ENCODE measurements at regions not wholly inside any gene's neighbourhood (a gene's known extent, or its start where the extent isn't known, plus 50 kb on each side); places are given as distances from the start of the nearest gene placed in this dataset.

- Mint-ChIP-seq H3K27me3 (no peaks in the 10 kb centered on the region), H3K9me3 (peaks cover 0 to 18% (median 8%) of the 10 kb centered on the region in 8 donors), H3K36me3 (no peaks in the 10 kb centered on the region), H3K4me1 (no peaks in the 10 kb centered on the region), H3K27ac (no peak overlapping the region), H3K4me3 (no peak overlapping the region)
- intact Hi-C loops (cut with micrococcal nuclease) = no loop called here
- H3K9me3 ChIP-seq (ENCODE audit: control insufficient read depth in 1 of 2, low read length in 2 of 2) = no peaks in the 10 kb centered on the region
- no peaks in the 10 kb centered on the region for H3K4me1 ChIP-seq (ENCODE audit: insufficient read depth, low read length)
- no peak for DNase-seq
- ChIA-PET CTCF (ENCODE audit: partially characterized antibody) (no interaction called here), POLR2A (ENCODE audit: partially characterized antibody) (no interaction called here)
- no peaks in the 10 kb centered on the region for H3K27me3 ChIP-seq (ENCODE audit: insufficient read depth, low read length)
- no peaks in the 10 kb centered on the region for H3K36me3 ChIP-seq (ENCODE audit: insufficient read depth, low read length)
- no peak overlapping the region for H3K4me3 ChIP-seq (ENCODE audit: low read length in 2 of 2)
- H3K27ac ChIP-seq (ENCODE audit: low read depth, low read length) = no peak overlapping the region
These were observed 353.6 kb upstream of the FAT3 start for GRCh38 chr11:91871048-91871447.

DNA sequence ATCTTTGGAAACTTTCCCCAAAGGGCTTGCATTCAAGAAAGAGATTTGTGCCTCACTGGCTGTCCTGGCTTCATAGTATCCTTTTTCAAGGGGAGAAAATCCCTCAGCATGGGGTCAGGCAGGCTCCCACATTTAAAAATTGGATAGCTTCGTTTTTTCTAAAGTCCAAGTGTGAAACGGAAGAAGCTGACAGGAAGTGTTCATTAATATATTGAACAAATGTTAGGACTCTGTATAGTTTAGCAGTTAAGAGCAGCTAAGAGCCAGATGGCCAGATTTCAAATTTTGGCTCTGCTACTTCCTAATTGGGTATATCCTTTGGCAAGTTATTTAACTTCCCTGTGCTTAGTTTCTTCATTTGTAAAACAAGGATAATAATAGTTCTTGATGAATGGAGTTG is 354.9 kb upstream of the FAT3 start:
- no peaks in the 10 kb centered on the region for H3K4me1 ChIP-seq (ENCODE audit: insufficient read depth, low read length)
- no peak overlapping the region for H3K4me3 ChIP-seq (ENCODE audit: low read length in 2 of 2)
- no peak for DNase-seq
- POLR2A ChIA-PET (ENCODE audit: partially characterized antibody) = no interaction called here
- no peaks in the 10 kb centered on the region for H3K27me3 ChIP-seq (ENCODE audit: insufficient read depth, low read length)
- Mint-ChIP-seq H3K9me3 (peaks cover 0 to 18% (median 9%) of the 10 kb centered on the region in 8 donors), H3K4me1 (no peaks in the 10 kb centered on the region), H3K27ac (no peak overlapping the region), H3K36me3 (no peaks in the 10 kb centered on the region), H3K27me3 (no peaks in the 10 kb centered on the region), H3K4me3 (no peak overlapping the region)
- H3K9me3 ChIP-seq (ENCODE audit: control insufficient read depth in 1 of 2, low read length in 2 of 2) = no peaks in the 10 kb centered on the region
- no peaks in the 10 kb centered on the region for H3K36me3 ChIP-seq (ENCODE audit: insufficient read depth, low read length)
- intact Hi-C loops (cut with micrococcal nuclease) = no loop called here
- H3K27ac ChIP-seq (ENCODE audit: low read depth, low read length) = no peak overlapping the region
- CTCF ChIA-PET (ENCODE audit: partially characterized antibody) = no interaction called here

DNA sequence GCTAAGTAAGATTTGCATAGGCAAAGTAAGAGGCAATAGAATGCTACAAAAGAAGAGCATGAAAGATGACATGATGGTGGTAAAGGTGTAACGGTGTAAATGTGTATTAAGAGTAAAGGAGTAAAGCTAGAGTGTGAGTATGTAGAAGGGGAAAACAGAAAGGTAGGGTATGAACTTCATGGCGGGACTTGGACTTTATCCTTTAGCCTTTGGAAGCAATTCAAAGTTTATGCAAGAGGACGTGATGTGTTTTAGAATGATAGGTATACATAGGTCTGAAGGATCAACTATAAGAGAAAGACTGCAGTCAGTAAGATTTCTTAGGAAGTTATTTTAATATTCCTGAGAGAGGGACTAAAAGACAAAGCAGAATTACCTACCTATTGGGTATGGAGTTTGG is 358.0 kb upstream of the FAT3 start:
- no peaks in the 10 kb centered on the region for H3K9me3 ChIP-seq (ENCODE audit: control insufficient read depth in 1 of 2, low read length in 2 of 2)
- POLR2A ChIA-PET (ENCODE audit: partially characterized antibody) = no interaction called here
- CTCF ChIA-PET (ENCODE audit: partially characterized antibody) = no interaction called here
- no peaks in the 10 kb centered on the region for H3K27me3 ChIP-seq (ENCODE audit: insufficient read depth, low read length)
- DNase-seq = no peak
- intact Hi-C loops (cut with micrococcal nuclease) = no loop called here
- Mint-ChIP-seq H3K36me3 (no peaks in the 10 kb centered on the region), H3K4me1 (no peaks in the 10 kb centered on the region), H3K27me3 (no peaks in the 10 kb centered on the region), H3K9me3 (peaks cover 0 to 17% (median 7%) of the 10 kb centered on the region in 8 donors), H3K27ac (no peak overlapping the region), H3K4me3 (no peak overlapping the region)
- H3K4me3 ChIP-seq (ENCODE audit: low read length in 2 of 2) = no peak overlapping the region
- H3K4me1 ChIP-seq (ENCODE audit: insufficient read depth, low read length) = no peaks in the 10 kb centered on the region
- no peaks in the 10 kb centered on the region for H3K36me3 ChIP-seq (ENCODE audit: insufficient read depth, low read length)
- H3K27ac ChIP-seq (ENCODE audit: low read depth, low read length) = no peak overlapping the region

DNA sequence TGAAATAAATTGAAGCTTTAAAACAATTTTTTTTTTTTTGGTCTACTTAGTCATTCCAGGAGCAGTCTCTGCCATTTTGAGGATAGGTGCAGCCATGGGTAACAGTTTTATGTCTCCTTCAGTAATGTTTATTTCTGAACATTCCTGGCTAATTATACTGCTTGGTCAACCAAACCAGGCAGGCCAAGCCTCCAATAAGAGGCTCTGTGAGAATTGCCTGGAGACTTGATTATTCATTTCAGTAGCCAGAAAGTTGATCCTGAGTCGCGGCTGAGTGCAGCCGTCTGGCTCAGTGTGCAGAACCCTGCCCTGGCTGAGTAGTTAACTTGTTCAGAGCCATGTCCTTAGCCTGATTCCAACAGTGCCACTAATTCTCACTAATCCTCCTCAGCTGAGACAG is 364.0 kb upstream of the FAT3 start:
- Histone ChIP-seq H3K36me3 (ENCODE audit: insufficient read depth, low read length) (no peaks in the 10 kb centered on the region), H3K27ac (ENCODE audit: low read depth, low read length) (no peak overlapping the region), H3K9me3 (ENCODE audit: control insufficient read depth in 1 of 2, low read length in 2 of 2) (no peaks in the 10 kb centered on the region), H3K4me1 (ENCODE audit: insufficient read depth, low read length) (no peaks in the 10 kb centered on the region), H3K27me3 (ENCODE audit: insufficient read depth, low read length) (no peaks in the 10 kb centered on the region), H3K4me3 (ENCODE audit: low read length in 2 of 2) (no peak overlapping the region)
- H3K4me1 Mint-ChIP-seq = no peaks in the 10 kb centered on the region
- POLR2A ChIA-PET (ENCODE audit: partially characterized antibody) = no interaction called here
- H3K9me3 Mint-ChIP-seq = peaks cover 0 to 8% (median under 1%) of the 10 kb centered on the region in 8 donors
- H3K27me3 Mint-ChIP-seq = no peaks in the 10 kb centered on the region
- DNase-seq = no peak
- H3K4me3 Mint-ChIP-seq = no peak overlapping the region
- intact Hi-C loops (cut with micrococcal nuclease) = no loop called here
- CTCF ChIA-PET (ENCODE audit: partially characterized antibody) = no interaction called here
- no peak overlapping the region for H3K27ac Mint-ChIP-seq
- H3K36me3 Mint-ChIP-seq = no peaks in the 10 kb centered on the region

GRCh38 chr11:91859666-91860065 is 365.0 kb upstream of the FAT3 start:
- intact Hi-C loops (cut with micrococcal nuclease) = no loop called here
- H3K9me3 Mint-ChIP-seq = peaks cover 0 to 6% (median under 1%) of the 10 kb centered on the region in 8 donors
- ChIA-PET CTCF (ENCODE audit: partially characterized antibody) (no interaction called here), POLR2A (ENCODE audit: partially characterized antibody) (no interaction called here)
- H3K27me3 ChIP-seq (ENCODE audit: insufficient read depth, low read length) = no peaks in the 10 kb centered on the region
- DNase-seq = no peak
- no peak overlapping the region for H3K27ac ChIP-seq (ENCODE audit: low read depth, low read length)
- no peaks in the 10 kb centered on the region for H3K4me1 Mint-ChIP-seq
- no peak overlapping the region for H3K4me3 ChIP-seq (ENCODE audit: low read length in 2 of 2)
- H3K27me3 Mint-ChIP-seq = no peaks in the 10 kb centered on the region
- no peaks in the 10 kb centered on the region for H3K36me3 ChIP-seq (ENCODE audit: insufficient read depth, low read length)
- no peak overlapping the region for H3K27ac Mint-ChIP-seq
- no peak overlapping the region for H3K4me3 Mint-ChIP-seq
- H3K4me1 ChIP-seq (ENCODE audit: insufficient read depth, low read length) = no peaks in the 10 kb centered on the region
- H3K36me3 Mint-ChIP-seq = no peaks in the 10 kb centered on the region
- H3K9me3 ChIP-seq (ENCODE audit: control insufficient read depth in 1 of 2, low read length in 2 of 2) = no peaks in the 10 kb centered on the region

DNA sequence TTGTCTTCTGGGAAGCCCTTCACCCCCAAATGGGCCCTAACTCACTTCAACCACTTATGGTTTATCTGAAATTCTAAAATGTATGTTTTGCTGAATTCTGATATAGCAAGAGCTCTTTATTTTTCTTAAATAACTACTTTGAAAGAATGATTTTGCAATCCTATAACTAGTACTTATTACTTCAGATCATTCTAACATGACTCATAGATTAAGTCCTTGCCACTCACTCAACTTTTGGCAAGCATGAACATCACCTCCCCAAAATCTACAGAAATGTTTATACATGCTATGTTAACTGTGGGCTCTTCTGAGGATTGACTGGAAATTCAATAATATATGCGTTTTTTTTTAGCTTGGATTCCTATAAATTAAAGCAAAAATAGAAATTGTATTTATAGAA is 367.4 kb upstream of the FAT3 start:
- DNase-seq = no peak
- intact Hi-C loops (cut with micrococcal nuclease) = no loop called here
- CTCF ChIA-PET (ENCODE audit: partially characterized antibody) = no interaction called here
- H3K4me1 ChIP-seq (ENCODE audit: insufficient read depth, low read length) = no peaks in the 10 kb centered on the region
- no peaks in the 10 kb centered on the region for H3K4me1 Mint-ChIP-seq
- no peak overlapping the region for H3K27ac Mint-ChIP-seq
- H3K4me3 ChIP-seq (ENCODE audit: low read length in 2 of 2) = no peak overlapping the region
- no peak overlapping the region for H3K27ac ChIP-seq (ENCODE audit: low read depth, low read length)
- H3K36me3 ChIP-seq (ENCODE audit: insufficient read depth, low read length) = no peaks in the 10 kb centered on the region
- no peaks in the 10 kb centered on the region for H3K36me3 Mint-ChIP-seq
- H3K27me3 ChIP-seq (ENCODE audit: insufficient read depth, low read length) = no peaks in the 10 kb centered on the region
- H3K9me3 ChIP-seq (ENCODE audit: control insufficient read depth in 1 of 2, low read length in 2 of 2) = no peaks in the 10 kb centered on the region
- H3K4me3 Mint-ChIP-seq = no peak overlapping the region
- H3K27me3 Mint-ChIP-seq = no peaks in the 10 kb centered on the region
- H3K9me3 Mint-ChIP-seq = peaks cover 0 to 8% (median 2%) of the 10 kb centered on the region in 8 donors
- POLR2A ChIA-PET (ENCODE audit: partially characterized antibody) = no interaction called here

- Mint-ChIP-seq H3K36me3 (no peaks in the 10 kb centered on the region), H3K27me3 (no peaks in the 10 kb centered on the region), H3K4me1 (no peaks in the 10 kb centered on the region), H3K4me3 (no peak overlapping the region), H3K9me3 (peaks cover 0 to 9% (median 4%) of the 10 kb centered on the region in 8 donors), H3K27ac (no peak overlapping the region)
- ChIA-PET POLR2A (ENCODE audit: partially characterized antibody) (no interaction called here), CTCF (ENCODE audit: partially characterized antibody) (no interaction called here)
- Histone ChIP-seq H3K27me3 (ENCODE audit: insufficient read depth, low read length) (no peaks in the 10 kb centered on the region), H3K27ac (ENCODE audit: low read depth, low read length) (no peak overlapping the region), H3K36me3 (ENCODE audit: insufficient read depth, low read length) (no peaks in the 10 kb centered on the region), H3K4me1 (ENCODE audit: insufficient read depth, low read length) (no peaks in the 10 kb centered on the region), H3K4me3 (ENCODE audit: low read length in 2 of 2) (no peak overlapping the region), H3K9me3 (ENCODE audit: control insufficient read depth in 1 of 2, low read length in 2 of 2) (no peaks in the 10 kb centered on the region)
- intact Hi-C loops (cut with micrococcal nuclease) = no loop called here
- DNase-seq = no peak
These were observed 369.8 kb upstream of the FAT3 start for GRCh38 chr11:91854780-91855179.

DNA sequence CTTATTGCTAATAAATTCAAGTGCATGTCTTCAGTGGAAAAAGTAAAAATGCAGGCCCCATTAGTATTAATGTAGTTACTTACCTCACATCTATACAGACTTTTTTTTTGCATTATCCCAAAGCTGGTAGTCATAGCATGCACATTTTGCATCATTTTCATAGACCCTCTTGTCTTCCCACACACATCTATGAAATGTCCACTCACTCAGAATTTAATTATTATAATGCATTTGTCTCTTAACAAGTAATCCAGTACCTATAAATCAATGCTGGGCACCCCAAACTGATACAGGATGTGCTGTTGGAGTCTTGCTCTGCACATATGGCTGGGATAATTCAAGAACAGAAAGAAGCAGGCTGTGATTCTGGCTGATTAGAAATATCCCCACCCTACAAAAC is 370.4 kb upstream of the FAT3 start:
- no peak overlapping the region for H3K4me3 ChIP-seq (ENCODE audit: low read length in 2 of 2)
- Mint-ChIP-seq H3K9me3 (peaks cover 2 to 12% (median 6%) of the 10 kb centered on the region in 8 donors), H3K4me3 (no peak overlapping the region), H3K36me3 (no peaks in the 10 kb centered on the region), H3K27ac (no peak overlapping the region), H3K27me3 (no peaks in the 10 kb centered on the region), H3K4me1 (no peaks in the 10 kb centered on the region)
- H3K4me1 ChIP-seq (ENCODE audit: insufficient read depth, low read length) = no peaks in the 10 kb centered on the region
- POLR2A ChIA-PET (ENCODE audit: partially characterized antibody) = no interaction called here
- no peak overlapping the region for H3K27ac ChIP-seq (ENCODE audit: low read depth, low read length)
- H3K27me3 ChIP-seq (ENCODE audit: insufficient read depth, low read length) = no peaks in the 10 kb centered on the region
- DNase-seq = no peak
- CTCF ChIA-PET (ENCODE audit: partially characterized antibody) = no interaction called here
- intact Hi-C loops (cut with micrococcal nuclease) = no loop called here
- H3K36me3 ChIP-seq (ENCODE audit: insufficient read depth, low read length) = no peaks in the 10 kb centered on the region
- no peaks in the 10 kb centered on the region for H3K9me3 ChIP-seq (ENCODE audit: control insufficient read depth in 1 of 2, low read length in 2 of 2)
